HG02970 (cell line): ENCODE measurements at regions not wholly inside any gene's neighbourhood (a gene's known extent, or its start where the extent isn't known, plus 50 kb on each side); places are given as distances from the start of the nearest gene placed in this dataset.

ENCODE experiments used
- ATAC-seq: cut with Tn5 transposase; IDR thresholded peaks from one replicate; pipeline ENCODE4 v1.9.1; 2021; ENCODE audit warnings: mild to moderate bottlenecking, moderate library complexity, moderate number of reproducible peaks; ENCODE audit not compliant: unreplicated experiment, low FRiP score

GRCh38 chr3:148643389-148643840 is 54.3 kb upstream of the AGTR1 start:
- ATAC-seq = no peak

GRCh38 chr3:148646126-148646665 is 51.5 kb upstream of the AGTR1 start:
- no peak for ATAC-seq
